DMS53 treated with DMSO at 0.1 percent for 48 hours (cell line): ENCODE measurements at regions not wholly inside any gene's neighbourhood (a gene's known extent, or its start where the extent isn't known, plus 50 kb on each side); places are given as distances from the start of the nearest gene placed in this dataset.

Experiments used
- DNase-seq: peaks from one replicate; lab custom pipeline; 2025; ENCODE audit not compliant: unreplicated experiment; lab: John Stamatoyannopoulos, UW

DNA sequence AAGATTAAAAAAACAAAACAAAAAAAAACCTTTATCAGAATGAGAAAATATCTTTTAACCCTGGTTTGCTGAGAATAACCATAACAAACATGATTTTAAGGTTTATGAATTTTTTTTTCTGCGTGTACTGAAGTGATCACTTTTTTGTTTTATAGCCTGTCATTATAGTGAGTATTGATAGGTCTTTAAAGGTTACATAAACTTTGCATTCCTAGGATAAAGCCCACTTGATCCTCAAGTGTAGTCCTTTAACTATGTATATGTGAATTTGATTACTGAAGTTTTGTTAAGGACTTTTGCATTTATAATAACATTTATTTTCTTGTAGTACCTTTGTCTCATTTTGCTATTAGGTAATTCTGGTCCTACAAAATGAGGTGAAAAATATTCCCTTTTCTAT, 709.8 kb upstream of the PCDH20 start:
- no peak for DNase-seq

DNA sequence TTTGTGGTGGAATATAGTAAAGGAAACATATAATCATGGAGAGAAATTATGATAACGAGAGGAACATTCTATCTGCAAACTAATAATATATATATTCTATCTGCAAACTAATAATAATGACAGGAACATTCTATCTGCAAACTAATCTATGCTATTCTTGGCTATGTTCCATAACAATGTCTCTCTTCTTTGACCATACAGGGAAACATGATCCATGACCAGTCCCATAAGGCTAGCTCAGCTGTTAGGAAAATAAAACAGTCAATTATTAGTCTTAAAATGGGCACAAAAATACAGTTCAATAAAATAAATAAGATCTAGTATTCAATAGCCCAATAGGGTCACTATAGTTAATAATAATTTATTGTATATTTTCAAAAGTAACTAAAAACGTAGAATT, 707.8 kb upstream of the PCDH20 start:
- DNase-seq, result no peak

DNA sequence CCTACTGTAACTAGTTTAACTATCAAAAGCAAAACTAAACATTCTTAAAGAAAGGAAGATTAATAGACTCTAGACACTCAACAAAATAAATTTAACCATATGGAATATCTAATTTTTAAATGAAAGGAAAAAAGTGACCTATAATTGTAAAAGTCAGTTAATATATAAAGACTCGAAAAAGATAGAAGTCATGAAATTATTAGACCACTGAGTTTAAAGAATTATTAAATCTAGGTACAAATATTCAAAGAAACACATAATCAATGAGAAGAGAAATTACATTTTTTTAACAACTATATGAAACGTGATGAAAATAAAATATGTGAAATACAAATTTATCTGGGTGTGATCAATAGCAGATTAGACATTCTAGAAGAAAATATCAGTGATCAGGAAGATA, 706.8 kb upstream of the PCDH20 start:
- DNase-seq, result no peak

DNA sequence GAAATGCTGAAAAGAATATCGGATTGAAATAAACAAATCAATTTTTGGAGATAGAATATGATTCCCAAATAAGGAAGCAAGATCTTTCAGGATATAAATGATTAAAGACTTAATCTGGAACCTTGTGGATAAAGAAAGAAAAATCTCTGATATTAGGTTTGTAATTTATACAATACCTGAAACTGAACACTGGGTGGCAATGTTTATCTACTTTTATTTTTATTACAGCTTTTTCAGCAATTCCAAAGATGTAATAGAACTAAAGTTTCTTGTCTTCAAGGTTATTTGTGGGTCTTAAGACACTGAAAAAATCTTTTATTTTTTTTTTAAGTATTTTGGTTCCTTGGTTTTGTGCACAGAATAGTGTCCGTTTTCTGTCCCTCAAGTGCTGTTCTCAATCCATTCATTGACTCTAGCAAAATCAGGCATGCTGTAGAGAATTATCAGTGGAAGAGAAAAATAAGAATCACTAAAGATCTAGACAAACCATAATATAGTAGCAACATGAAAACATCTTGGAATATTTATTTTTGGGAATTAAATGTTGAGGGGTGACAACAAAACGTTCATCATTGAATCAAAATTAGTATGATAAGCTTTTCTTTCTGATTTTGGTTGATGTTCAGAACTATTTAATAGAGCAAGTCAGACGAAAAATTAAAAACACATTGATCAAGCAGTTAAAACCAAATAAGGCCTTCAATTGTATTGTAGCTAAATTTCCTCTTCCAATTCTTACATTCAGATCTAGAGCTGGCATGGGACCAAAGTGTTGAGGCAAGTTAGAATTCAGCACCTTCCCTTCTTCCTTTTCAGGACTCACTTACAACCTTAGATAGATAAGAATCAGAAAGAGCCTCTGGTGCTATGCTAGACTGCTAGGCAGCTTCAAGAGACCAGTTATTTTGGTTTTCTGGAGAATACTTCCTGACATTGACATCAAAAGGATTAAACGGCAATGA, 704.4 kb upstream of the PCDH20 start:
- DNase-seq, result peak; percentile 11

DNA sequence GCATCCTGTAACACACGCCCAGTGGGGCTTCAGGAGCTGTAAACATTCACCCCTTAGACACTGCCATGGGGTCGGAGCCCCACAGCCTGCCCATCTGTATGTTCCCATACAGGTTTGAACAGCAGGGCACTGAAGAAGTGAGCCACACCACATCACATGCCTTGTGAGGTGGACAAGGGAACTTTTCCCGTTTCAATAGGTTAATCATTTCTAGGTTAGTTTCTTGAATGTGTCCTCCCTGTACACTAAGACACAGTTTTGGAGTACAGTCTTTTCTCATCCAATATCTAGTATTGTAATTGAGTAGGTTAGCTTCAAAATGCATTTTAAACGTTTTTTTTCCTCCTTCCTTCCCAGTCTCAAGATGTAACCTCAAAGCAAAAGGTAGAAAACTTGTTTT, 700.2 kb upstream of the PCDH20 start:
- DNase-seq, result no peak

DNA sequence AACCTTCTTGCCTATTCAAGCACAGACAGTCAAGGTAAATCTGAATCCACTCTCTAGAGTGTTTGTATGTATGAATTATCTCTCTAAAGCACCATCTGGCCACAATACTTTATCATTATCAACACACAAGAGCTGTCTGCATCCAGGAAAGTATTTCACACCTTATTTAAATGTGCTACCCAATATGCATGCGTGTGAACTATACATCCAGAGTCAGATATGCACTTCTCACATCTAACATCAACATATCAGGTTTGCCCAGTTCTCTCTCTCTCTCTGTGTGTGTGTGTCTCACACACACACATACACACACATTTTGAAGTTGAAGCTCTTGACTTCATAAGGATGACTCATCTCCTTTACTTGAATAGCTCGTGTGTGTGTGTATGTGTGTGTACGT, 697.5 kb upstream of the PCDH20 start:
- peak; percentile 31 for DNase-seq

DNA sequence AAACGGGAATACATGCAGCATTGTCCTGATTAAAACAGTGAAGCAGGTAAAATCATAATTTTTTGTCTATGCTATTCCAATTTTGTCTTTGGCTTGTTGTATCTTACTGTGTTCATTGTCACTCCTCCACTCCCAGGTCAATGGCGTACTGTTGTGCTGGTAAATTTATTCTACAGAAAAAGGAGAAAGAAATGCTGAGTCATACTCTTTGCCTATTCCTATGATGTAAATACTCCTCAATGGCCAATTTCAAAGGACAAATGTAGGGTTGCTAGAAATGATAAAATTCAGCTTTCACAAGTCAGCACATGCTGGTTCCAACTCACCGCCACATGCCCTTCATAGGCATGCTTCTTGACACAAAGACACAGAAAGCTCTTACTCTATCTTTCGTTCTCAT, 694.4 kb upstream of the PCDH20 start:
- no peak for DNase-seq

DNA sequence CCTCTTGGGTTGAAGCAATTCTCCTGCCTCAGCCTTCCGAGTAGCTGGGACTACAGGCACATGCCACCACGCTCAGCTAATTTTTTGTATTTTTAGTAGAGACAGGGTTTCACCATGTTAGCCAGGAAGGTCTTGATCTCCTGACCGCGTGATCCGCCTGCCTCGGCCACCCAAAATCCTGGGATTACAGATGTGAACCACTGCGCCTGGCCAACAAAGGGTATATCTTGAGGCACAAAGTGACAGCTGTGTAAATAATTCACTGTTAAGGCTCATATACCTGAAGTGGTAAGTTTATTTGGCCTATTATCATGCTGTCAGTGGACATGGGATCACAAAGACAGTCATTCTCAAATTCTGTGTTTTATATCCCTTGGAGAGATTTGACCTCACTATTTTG, 688.5 kb upstream of the PCDH20 start:
- peak; percentile 14 for DNase-seq

DNA sequence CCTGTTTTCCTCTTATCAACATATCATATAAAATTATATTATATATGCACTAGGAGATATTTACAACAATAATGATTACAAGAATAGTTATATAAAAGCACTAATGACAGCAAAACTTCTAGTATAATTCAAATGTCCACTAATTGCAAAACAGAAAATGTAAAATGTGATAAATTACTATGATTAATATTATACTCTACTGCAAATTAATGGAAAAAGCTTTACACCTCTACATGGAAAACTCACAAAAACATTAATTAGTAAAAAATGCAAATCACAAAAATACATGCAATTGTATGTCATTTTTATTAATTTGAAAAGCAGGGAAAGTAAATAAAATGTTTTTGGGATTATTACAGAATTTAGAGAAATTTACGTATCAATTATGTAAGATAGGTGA, 681.0 kb upstream of the PCDH20 start:
- DNase-seq, result no peak

DNA sequence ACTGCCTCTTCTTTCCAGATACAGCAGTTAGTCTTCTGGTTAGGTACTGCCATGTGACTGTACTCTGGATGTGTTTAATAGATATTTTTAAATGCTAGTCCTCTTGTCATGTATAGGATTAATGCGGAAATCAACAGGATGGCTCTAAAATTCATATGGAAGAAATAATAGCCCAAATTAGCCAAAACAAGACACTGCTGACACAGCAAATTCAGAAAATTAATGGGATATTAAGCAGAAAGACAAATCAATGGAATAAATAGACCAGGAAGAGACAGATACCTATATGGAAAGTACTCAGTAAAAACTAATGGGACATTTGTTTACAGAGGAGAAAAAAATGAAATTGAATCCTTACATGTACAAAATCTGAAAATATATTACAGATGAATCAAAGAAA, 679.3 kb upstream of the PCDH20 start:
- DNase-seq, result no peak

DNA sequence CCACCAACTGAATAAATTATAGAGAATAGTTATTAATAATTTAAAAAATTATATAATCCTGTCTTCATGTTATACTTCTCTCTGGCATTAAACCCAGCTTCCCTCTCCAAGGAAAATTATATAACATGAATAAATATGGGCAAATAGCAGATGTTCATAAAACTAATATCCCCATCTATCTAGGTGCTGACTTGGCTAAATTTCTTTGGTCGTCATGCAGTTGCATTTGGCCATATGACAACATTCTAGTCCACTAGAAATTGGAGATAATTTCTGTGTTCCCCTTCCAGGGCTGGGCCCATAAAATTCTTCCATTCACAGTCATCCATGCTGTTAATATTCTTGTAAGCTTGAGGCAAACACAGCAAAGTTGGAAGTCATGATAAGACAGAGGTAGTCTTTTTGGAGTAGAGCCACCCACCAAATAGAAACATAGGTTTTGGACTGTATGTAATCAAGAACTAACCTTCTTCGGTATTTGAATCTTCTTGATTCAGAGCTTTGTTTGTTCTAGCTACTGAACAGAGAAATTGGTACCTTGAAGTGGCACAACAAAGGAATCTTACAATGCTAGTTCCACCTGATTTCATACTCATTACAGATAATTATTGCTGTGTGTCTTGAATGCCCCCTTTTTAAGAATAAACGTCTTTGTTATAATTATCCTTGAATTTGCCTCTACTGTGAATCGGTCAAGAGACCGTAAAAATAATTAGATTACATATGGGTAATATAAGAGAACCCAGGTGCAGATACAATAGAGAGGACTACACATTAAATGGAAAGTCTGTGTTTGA, 678.5 kb upstream of the PCDH20 start:
- DNase-seq, result no peak

DNA sequence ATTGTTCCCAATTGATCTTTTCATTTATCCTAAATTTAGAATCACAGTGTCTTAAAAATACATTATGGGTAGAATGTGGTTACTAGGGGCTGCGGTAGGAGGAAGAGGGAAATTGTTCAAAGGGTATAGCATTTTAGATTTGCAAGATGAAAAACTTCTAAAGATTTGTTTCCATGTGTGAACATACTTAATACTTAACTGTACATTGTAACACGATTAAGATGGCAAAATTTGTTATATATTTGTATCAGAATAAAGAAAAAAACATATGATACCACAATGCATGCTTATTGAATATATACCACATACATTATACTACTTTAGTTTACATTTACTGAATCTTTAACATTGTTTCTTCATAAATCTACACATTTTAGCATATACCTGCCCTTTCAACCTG, 677.3 kb upstream of the PCDH20 start:
- no peak for DNase-seq

DNA sequence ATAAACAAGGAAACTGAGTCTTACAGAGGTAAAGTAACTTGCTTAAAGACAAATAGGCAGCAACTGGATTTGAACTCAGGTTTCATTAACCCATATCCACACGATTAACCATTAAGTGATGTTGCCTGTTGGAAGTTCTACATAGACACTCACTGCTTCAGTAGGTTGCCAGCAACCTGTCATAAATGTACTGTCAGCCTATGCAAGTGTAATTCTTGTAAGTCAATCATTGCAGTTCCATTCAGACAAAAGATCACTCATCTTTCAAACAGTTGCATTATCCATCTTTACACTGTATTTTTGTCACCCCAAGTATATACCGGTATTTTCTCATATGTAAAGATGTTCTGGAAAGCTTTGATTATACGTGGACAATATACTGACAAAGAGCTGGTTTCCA, 676.9 kb upstream of the PCDH20 start:
- DNase-seq, result no peak

DNA sequence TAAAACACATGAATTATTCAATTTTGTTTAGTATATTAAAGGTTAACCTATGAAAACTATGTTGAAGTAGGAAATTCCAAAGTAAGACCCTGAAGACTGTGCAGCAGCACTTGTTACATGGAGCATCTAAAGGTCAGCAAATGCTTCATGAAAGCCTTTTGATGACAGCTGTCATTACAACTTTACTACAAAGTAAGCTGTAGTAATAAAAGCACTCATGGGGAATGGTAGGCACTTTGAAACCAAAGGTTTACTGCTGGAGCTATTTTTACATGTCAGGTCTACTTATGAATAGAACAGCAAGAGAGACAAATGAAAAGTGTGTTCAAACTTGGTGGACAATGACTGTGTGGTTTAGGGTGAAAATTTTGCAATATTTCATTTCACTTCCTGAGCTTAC, 672.5 kb upstream of the PCDH20 start:
- DNase-seq, result no peak

DNA sequence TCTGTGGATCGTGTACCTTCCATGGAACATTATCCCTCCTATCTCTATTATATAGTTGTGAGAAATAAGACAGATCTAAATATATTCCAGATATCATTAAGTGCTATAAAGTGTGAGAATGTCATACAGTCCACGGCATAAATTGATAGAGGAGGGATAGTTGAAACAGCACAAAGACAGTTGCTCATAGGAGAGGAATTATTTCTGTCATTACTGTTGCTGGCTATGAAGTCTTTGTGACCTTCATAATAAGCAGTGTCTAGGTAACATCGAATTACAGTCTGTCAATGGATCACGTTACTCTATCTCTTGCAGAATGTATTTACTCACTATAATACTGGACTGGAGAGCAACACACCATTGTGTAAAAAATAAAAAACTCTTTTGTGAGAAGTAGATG, 671.5 kb upstream of the PCDH20 start:
- no peak for DNase-seq

DNA sequence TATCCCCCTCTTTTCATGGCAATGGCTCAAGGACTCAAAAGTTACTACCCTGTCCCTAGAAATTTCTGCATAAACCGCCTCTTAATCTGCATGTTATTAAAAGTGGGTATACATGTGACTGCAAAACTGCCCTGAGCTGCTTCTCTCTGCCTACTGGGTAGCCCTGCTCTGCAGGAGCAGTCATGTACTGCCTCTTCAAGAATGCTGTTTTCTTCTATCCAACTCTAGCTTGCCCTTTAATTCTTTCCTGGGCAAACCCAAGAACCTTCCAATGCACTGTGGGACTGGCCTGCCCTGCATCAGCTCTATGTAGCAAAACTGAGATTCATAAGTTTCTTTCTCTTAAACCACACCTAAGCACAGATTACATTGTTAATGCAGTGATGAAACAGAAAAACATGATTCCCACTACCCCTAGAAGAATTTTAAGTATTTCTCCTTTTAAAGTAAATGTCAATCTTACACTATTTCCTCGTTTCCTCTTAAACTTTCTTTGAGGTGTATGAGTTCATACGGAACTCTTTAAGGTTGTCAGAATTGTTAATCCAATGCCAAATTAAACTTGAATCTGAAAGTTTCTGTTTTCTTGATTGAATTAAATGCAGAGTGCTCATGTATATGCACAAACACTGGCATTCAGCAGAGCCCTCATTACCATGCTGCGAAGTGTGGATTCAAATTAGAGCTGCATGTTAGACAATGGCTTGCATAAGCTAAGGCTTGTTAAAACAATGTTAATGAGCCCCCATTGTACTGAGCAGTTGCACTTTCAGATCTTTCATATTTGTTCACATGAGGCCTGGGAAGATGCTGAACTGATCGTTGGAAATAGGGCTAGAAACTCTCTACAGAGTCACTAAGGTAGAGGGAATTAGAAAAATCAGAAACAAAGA, 669.9 kb upstream of the PCDH20 start:
- DNase-seq, result no peak

DNA sequence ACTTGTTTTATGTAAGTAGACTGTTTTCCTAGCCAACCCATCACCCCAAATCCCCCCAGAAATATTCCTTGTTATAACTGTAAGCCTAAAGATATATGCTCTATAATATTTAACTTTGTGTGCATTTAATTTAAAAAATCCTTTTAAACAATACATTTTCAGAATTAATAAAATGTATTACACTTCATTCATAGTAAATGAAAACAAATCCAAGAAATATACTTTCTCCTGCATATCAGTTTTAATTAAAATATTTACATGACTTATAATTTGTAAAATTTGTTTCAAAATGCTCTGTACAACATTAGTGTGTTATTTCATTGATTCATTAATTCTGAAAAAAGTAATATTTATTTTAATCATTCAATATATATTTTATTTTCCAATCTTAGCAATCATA, 669.1 kb upstream of the PCDH20 start:
- DNase-seq, result no peak

DNA sequence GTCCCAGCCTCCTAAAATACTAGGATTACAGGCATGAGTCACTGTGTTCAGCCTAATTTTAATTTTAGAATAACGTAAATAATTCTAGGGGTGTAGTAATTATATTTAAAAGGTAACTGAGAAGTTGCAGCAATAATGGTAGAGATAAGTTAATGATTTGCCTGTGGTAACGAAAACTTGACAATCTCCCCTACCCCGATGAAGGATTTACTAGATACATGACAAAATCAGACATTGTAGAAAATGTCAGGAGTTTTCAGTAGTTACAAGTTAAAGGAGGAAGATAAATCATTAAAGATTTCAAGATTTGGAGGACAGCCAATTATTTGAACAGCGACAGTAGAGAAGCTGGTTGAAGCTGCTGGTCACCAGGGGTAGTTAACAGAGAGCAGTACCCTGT, 652.2 kb upstream of the PCDH20 start:
- DNase-seq, result no peak

DNA sequence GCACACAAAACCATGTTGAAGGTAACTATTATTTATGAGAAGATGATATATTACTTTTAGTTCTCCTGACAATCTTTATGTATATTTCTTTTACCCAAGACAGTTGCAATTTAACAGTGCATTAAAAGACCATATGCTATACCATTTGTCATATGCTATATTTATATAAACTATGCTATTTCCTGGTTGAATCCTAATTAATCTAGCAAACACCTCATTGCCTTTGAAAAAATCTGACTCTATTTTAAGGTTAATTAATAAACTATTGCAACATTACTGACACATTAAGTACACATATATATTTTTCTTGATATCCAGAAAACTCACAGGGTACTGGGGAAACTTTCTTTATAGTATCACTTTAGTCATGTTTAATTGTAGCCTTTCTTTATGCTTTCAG, 649.4 kb upstream of the PCDH20 start:
- DNase-seq, result no peak

DNA sequence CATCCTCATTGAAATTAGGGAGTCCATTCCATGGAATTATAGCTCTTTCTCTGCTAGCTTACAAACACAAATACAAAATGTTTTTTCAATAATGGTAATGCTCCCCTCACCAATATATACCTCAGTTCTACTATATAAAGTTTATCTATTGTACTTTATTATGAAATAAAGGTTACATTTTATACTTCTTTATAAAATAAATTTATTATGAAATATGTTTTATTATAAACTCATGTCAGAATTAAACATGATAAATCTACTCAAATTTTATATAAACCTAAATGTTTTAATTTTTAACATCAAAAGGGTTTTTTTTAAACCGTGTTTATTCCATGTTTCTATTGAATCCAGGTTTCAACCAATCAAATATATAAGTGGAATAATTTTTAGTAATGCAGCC, 646.1 kb upstream of the PCDH20 start:
- DNase-seq, result no peak

DNA sequence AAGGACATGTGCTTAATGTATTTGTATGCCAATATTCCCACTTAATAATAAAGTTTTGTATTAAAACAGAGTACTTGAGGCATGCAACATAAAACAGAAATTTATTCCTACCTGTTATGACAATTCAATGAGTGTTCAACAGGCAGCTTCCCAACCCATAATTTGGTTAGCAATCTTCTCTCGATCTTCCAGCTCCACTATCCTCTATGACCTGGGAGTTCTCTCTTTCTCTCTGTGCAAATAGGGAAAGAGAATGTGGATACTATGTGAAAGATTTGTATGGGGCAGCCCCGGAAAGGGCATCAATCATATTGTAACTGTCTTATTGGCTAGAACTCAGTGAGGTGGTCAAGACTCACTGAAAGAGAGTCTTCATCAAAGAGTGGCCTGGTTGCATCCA, 644.9 kb upstream of the PCDH20 start:
- DNase-seq, result no peak
